Kidney glomerular epithelial cell (primary cell): ENCODE measurements at regions not wholly inside any gene's neighbourhood (a gene's known extent, or its start where the extent isn't known, plus 50 kb on each side); places are given as distances from the start of the nearest gene placed in this dataset.
"Not testable (repeated sequence)": the region's sequence is repeated elsewhere in the genome, so short reads cannot be mapped to it uniquely, and the experiment has no call there.

ENCODE experiments used
- DNase-seq: peaks from one replicate; lab custom pipeline; 2025; lab: John Stamatoyannopoulos, UW

- DNase-seq, result no peak
These were observed 158.8 kb downstream of the NDUFA10 start for GRCh38 chr2:239866350-239866749.

GRCh38 chr2:239865856-239866255 is 159.3 kb downstream of the NDUFA10 start:
- not testable (repeated sequence) for DNase-seq

- DNase-seq, result no peak
These were observed 160.0 kb downstream of the NDUFA10 start for GRCh38 chr2:239865059-239865639.

- no peak for DNase-seq
These were observed 160.7 kb downstream of the NDUFA10 start for GRCh38 chr2:239864247-239865058.

GRCh38 chr2:239862613-239863012 is 162.5 kb downstream of the NDUFA10 start:
- no peak for DNase-seq

- DNase-seq, result no peak
These were observed 167.0 kb downstream of the NDUFA10 start for GRCh38 chr2:239858179-239858578.

GRCh38 chr2:239857591-239857990 is 167.6 kb downstream of the NDUFA10 start:
- DNase-seq, result no peak

GRCh38 chr2:239856620-239857285 is 168.4 kb downstream of the NDUFA10 start:
- no peak for DNase-seq

GRCh38 chr2:239855863-239856587 is 169.1 kb downstream of the NDUFA10 start:
- no peak for DNase-seq

GRCh38 chr2:239854596-239854995 is 170.5 kb downstream of the NDUFA10 start:
- DNase-seq, result no peak

GRCh38 chr2:239853706-239854327 is 171.3 kb downstream of the NDUFA10 start:
- no peak for DNase-seq

- DNase-seq, result no peak
These were observed 172.0 kb downstream of the NDUFA10 start for GRCh38 chr2:239853121-239853520.

- no peak for DNase-seq
These were observed 172.9 kb downstream of the NDUFA10 start for GRCh38 chr2:239852272-239852671.

- no peak for DNase-seq
These were observed 178.1 kb downstream of the NDUFA10 start for GRCh38 chr2:239846789-239847676.

GRCh38 chr2:239845968-239846367 is 179.2 kb downstream of the NDUFA10 start:
- no peak for DNase-seq

GRCh38 chr2:239839306-239839705 is 185.8 kb downstream of the NDUFA10 start:
- DNase-seq, result no peak

GRCh38 chr2:239836021-239836765 is 188.9 kb downstream of the NDUFA10 start:
- no peak for DNase-seq

GRCh38 chr2:239835056-239835455 is 190.1 kb downstream of the NDUFA10 start:
- no peak for DNase-seq

- no peak for DNase-seq
These were observed 191.0 kb downstream of the NDUFA10 start for GRCh38 chr2:239834143-239834542.
